NCI-H82 treated with DMSO at 0.1 percent for 48 hours (cell line): ENCODE measurements at regions not wholly inside any gene's neighbourhood (a gene's known extent, or its start where the extent isn't known, plus 50 kb on each side); places are given as distances from the start of the nearest gene placed in this dataset.

ENCODE experiments used
- DNase-seq: peaks from one replicate; lab custom pipeline; 2025; ENCODE audit not compliant: unreplicated experiment; lab: John Stamatoyannopoulos, UW

DNA sequence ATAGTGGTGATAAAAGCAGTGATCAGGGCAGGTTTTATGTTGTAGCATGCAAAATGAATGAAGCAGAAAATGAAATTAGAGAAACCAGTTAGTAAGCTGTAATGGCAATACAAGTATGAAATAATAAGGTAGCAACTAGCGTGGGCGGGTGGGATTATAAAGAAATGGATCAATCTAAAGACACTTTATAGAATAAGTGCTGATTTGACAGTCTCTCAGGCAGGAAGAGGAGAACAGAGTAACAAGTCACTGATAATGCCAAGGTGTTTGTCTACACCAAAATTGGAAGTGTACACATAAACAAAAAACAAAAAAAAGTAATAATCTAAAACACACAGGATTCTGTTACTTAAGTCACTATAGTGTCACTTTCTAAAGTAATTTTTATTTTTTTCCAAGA lies 51.0 kb upstream of the PCBP1 start:
- DNase-seq, result no peak

DNA sequence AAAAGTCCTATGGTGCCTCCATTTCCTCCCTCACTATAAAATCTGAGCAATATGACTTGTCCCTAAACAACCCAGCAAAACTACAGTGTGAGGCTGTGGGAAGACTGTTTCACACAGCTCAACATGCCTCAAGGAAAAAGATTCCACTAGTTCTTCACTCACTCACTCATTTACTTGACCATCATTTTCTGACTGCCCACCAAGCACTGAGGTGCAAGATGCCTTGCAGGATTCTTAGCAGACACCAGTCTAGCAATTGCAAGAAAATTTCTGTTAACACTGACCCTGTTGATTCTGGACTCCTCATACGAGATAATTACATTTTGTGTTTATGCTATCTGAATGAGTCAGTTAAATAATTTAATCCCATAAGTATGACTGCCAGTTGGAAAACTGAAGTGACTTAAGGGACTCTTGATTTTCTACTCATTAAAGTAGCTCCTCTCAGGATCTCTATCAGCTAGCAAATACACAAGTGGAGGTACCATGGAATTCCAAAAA lies 51.9 kb upstream of the PCBP1 start:
- no peak for DNase-seq

- no peak for DNase-seq
Measured at GRCh38 chr2:70030724-70031420, 56.4 kb upstream of the PCBP1 start.

GRCh38 chr2:70029814-70030409 lies 57.4 kb upstream of the PCBP1 start:
- DNase-seq, result peak; percentile 14

GRCh38 chr2:70024284-70024683 lies 62.9 kb upstream of the ASPRV1 start:
- no peak for DNase-seq

DNA sequence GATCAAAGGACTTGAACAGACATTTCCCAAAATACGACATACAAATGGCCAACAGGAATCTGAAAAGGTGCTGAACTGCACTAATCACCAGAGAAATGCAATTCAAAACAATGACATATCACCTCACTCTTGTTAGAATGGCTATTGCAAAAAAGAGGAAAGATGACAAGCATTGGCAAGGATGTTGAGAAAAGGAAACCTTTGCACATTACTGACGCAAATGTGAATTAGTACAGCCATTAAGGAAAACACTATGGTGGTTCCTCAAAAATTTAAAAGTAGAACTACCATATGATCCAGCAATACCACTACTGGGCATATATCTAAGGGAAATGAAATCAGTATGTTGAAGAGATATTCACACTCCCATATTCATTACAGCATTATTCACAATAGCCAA lies 57.7 kb upstream of the ASPRV1 start:
- DNase-seq, result no peak

DNA sequence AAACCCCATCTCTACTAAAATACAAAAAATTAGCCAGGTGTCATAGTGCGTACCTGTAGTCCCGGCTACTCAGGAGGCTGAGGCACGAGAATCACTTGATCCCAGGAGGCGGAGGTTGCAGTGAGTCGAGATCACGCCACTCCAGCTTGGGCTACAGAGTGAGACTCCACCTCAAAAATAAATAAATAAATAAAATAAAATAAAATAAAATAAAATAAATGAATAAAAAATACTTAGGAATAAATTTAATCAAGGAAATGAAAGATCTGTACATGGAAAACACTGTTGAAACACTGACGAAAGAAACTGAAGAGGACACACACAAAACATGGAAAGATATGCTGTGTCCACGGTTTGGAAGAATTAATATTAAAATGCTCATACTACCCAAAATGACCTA lies 56.5 kb upstream of the ASPRV1 start:
- DNase-seq, result no peak

- DNase-seq, result no peak
Measured at GRCh38 chr2:70014959-70015358, 53.5 kb upstream of the ASPRV1 start.

DNA sequence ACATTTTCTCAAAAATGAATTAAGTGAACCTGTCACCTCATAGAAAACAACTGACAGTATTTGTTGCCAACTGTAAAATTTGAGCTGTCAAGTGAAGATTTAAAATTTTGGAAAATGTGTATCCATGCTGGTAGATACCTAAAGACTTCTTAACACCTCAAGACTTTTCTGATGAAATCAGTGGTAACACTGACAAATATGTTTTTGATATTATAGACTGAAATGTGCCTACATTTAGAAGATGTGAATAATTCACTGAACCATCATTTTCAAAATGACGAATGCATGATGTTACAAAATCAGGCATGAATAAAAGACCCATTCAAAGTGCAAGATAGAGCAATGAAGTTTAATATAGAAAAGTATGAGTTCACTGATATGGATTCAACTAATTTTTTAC lies 51.5 kb upstream of the ASPRV1 start:
- DNase-seq, result no peak

DNA sequence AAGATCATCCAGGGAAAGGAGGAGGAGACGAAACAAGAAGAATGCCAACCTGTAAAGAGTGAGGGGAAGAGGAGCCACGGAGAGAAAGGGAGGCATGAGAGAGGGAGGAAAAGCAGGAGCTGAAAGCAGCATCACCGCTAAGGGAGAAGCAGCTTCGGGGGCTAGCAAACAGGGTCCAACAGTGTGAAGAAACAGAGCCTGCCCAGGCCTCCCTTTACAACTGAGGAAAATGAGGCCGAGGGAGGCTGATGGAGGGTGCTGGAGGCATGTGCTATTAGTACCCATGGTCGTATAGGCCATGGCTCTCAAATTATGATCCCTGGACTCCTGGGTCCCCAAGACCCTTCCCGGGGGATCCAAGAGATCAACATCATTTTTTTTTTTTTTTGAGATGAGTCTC lies 50.4 kb upstream of the ASPRV1 start:
- DNase-seq, result no peak

DNA sequence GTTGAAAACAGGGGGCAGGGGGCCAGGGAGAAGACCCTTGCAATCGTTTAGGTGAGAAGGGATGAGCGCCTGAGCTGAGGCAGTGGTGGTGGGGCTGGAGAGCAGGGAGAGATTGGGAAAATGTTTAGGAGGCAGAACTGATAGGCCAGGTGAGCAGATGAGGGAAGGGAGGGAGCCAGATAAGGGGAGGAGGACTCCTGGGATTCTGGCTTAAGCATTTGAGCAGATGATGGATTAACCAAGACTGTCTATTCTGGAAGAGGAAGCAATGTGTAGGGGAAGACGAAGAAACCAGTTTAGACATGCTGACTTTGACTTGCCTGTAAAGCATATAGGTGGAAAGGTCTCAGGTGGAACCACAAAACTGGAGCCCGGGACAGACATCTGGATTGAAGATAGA lies 49.9 kb upstream of the ASPRV1 start:
- DNase-seq, result no peak
